ENCODE measurements at regions not wholly inside any gene's neighbourhood (a gene's known extent, or its start where the extent isn't known, plus 50 kb on each side); places are given as distances from the start of the nearest gene placed in this dataset.

DNA sequence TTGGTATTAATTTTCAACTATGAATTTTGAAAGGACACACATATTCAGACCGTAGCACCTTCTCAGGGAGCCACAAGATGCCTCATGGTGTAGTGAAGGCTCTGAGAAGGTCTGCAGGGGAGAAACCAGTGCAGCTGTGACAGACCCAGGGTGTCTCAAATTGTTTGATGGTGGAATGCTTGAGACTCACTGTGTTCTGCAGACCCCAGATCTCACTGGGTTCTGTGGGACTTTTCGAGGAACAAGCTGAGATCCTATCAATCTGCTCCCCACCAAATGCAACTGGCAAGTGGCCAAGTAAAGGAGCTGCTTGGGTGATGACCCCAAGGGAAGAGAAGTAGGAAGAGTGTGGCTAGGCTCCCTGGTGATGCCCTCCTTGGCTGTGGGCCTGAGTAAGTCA, 130.5 kb upstream of the UNC5B start:
- TF ChIP-seq, protein P1, sequence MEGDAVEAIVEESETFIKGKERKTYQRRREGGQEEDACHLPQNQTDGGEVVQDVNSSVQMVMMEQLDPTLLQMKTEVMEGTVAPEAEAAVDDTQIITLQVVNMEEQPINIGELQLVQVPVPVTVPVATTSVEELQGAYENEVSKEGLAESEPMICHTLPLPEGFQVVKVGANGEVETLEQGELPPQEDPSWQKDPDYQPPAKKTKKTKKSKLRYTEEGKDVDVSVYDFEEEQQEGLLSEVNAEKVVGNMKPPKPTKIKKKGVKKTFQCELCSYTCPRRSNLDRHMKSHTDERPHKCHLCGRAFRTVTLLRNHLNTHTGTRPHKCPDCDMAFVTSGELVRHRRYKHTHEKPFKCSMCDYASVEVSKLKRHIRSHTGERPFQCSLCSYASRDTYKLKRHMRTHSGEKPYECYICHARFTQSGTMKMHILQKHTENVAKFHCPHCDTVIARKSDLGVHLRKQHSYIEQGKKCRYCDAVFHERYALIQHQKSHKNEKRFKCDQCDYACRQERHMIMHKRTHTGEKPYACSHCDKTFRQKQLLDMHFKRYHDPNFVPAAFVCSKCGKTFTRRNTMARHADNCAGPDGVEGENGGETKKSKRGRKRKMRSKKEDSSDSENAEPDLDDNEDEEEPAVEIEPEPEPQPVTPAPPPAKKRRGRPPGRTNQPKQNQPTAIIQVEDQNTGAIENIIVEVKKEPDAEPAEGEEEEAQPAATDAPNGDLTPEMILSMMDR (IDR thresholded peaks at IDR 0.05), result no peak
- no peak for TF ChIP-seq POLR2A (IDR thresholded peaks at IDR 0.05)
